AG10803 (cell line): ENCODE measurements at regions not wholly inside any gene's neighbourhood (a gene's known extent, or its start where the extent isn't known, plus 50 kb on each side); places are given as distances from the start of the nearest gene placed in this dataset.
"Not testable (repeated sequence)": the region's sequence is repeated elsewhere in the genome, so short reads cannot be mapped to it uniquely, and the experiment has no call there.

Experiments used
- DNase-seq: peaks from one replicate; pipeline ENCODE4 v3.0.0; 2010; ENCODE audit warnings: low read depth
- H3K4me3 ChIP-seq: 2 replicates; pipeline ENCODE4 v1.5.1; 2011; ENCODE audit warnings: mild to moderate bottlenecking, low read length, control low read depth
- TF ChIP-seq, protein P1 (sequence below): conservative IDR thresholded peaks from 2 replicates; pipeline ENCODE4 v1.5.1; 2011; ENCODE audit warnings: mild to moderate bottlenecking, low read length, control low read depth, inconsistent platforms

DNA sequence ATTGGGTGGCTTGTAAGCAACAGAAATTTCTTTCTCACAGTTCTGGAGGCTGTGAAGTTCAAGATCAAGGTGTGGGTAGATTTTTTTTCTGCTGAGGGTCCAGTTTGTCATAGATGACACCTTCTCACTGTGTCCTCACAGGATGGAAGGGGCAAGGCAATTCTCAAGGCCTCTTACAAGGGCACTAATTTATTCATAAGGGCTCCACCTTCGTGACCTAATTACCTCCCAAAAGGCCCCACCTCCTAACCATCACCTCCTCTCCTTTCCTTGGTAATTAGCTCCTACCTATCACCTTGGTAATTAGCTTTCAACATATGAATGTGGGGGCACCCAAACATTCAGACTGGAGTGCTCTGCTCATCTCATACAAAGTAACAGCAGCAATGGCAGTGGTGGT lies 92.3 kb upstream of the CD44 start:
- no peak overlapping the region for H3K4me3 ChIP-seq

DNA sequence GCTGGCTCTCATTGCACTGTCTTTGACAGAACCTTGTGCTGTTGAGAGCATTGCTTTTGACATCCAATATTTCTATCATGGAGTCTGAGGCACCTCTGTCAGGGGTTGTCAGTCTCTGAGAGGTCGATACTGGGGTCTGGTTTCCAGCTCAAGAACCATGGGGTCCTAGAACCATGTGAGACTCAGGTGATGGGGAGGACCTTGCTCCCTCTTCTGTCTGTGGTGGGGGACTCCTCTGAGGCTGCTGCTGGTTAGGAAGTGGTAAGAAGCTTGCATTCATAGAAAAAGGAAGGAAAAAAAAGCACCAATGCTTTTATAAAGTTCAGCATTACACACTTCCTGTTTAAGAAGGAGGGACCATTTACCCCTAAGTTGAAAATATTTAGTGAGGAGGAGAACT lies 91.8 kb upstream of the CD44 start:
- no peak overlapping the region for H3K4me3 ChIP-seq
- TF ChIP-seq, protein P1, sequence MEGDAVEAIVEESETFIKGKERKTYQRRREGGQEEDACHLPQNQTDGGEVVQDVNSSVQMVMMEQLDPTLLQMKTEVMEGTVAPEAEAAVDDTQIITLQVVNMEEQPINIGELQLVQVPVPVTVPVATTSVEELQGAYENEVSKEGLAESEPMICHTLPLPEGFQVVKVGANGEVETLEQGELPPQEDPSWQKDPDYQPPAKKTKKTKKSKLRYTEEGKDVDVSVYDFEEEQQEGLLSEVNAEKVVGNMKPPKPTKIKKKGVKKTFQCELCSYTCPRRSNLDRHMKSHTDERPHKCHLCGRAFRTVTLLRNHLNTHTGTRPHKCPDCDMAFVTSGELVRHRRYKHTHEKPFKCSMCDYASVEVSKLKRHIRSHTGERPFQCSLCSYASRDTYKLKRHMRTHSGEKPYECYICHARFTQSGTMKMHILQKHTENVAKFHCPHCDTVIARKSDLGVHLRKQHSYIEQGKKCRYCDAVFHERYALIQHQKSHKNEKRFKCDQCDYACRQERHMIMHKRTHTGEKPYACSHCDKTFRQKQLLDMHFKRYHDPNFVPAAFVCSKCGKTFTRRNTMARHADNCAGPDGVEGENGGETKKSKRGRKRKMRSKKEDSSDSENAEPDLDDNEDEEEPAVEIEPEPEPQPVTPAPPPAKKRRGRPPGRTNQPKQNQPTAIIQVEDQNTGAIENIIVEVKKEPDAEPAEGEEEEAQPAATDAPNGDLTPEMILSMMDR, result no peak
- no peak for DNase-seq

More for the DNA sequence above, 92.3 kb upstream of the CD44 start:
- TF ChIP-seq, protein P1, result no peak
- DNase-seq, result no peak

DNA sequence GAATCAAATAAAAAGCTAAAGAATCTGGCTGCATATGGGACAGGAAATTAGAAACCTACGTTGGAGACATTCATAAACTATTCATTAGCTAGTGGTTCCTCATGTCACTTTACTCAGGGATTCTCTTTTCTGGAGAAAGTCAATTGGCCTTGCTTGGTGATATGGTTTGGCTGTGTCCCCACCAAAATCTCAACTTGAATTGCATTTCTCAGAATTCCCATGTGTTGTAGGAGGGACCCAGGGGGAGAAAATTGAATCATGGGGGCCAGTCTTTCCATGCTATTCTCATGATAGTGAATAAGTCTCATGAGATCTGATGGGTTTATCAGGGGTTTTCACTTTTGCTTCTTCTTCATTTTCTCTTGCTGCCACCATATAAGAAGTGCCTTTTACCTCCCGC lies 91.2 kb upstream of the CD44 start:
- TF ChIP-seq, protein P1, result no peak
- H3K4me3 ChIP-seq, result no peak overlapping the region
- DNase-seq, result no peak

DNA sequence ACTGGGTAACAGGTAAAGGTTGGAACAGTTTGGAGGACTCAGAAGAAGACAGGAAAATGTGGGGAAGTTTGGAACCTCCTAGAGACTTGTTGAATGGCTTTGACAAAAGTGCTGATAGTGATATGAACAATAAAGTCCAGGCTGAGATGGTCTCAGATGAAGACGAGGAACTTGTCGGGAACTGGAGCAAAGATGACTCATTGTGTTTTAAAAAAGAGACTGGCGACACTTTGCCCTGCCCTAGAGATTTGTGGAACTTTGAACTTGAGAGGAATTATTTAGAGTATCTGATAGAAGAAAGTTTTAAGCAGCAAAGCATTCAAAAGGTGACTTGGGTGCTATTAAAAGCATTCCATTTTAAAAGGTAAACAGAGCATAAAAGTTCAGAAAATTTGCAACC lies 90.6 kb upstream of the CD44 start:
- not testable (repeated sequence) for H3K4me3 ChIP-seq, DNase-seq

DNA sequence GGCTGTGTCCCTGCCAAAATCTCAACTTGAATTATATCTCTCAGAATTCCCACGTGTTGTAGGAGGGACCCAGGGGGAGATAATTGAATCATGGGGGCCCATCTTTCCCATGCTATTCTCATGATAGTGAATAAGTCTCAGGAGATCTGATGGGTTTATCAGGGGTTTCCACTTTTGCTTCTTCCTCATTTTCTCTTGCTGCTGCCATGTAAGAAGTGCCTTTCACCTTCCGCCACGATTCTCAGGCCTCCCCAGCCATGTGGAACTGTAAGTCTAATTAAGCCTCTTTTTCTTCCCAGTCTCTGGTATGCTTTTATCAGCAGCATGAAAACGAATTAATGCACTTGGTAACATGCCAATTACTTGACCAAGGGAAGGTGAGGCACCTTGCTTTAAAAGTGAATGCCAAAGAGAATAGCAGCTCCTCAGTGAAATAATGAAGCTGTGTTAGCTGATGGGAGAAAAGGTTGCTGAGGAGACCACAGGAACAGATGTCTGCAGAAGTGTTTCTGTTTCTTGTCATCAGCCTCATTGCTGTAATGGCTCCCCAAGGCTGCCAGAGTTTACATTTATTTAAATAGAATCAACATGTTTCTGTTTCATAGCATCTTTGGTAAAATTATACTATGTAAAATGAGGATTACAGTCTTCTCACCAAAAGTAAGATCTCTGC lies 89.0 kb upstream of the CD44 start:
- TF ChIP-seq, protein P1, result no peak
- DNase-seq, result no peak
- no peak overlapping the region for H3K4me3 ChIP-seq

DNA sequence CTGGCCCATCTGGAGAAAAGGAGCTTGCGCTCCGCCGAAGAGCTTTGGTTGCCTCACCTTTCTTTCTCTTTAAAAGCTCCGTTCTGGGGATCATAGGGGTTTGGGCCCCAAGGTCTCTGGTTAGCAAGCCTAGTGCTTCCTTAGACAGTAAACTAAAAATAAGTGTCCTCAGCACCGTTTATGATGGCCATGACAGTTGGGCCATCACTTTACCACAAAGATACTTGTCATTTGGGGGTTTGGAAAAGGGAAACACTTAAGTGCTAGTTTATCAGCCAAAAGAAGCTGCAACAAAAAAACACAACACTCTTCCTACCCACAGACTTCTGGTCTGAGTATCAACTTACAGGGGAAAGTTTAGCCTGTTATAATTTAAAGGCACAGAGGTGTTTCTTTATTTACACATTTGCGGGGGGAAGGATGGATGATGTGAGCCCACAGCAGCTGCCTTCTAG lies 88.4 kb upstream of the CD44 start:
- TF ChIP-seq, protein P1, result no peak
- no peak overlapping the region for H3K4me3 ChIP-seq
- DNase-seq, result no peak

DNA sequence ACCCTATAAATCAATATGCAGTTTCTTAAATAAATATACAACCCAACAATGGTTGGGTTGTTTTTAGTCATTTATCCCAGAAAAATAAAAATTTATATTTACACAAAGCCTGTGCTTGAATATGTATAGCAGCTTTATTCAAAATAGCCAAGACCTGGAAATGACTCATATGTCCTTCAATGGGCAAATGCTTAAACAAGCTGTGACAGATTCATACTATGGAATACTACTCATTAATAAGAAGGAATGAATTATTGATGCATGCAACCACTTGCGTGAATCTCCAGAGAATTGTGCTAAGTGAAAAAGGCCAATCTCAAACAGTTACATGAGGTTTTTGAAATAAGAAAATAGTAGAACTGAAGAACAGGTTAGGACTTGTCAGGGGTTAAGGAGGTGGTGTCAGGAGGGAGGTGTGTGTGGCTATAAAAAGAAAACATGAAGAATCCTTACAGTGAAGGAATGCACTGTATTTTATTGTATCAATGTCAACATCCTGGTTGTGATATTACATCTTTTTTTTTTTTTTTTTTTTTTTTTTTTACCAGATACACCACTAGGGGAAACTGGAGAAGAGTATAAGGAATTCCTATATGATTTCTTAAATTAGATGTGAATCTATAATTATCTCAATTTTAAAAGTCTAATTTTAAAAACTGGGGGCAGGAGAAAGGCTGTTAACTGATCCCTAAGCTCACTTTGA lies 82.4 kb upstream of the CD44 start:
- TF ChIP-seq, protein P1, result no peak
- DNase-seq, result no peak
- H3K4me3 ChIP-seq, result no peak overlapping the region
